CD14-positive monocyte (primary cell): ENCODE measurements at regions not wholly inside any gene's neighbourhood (a gene's known extent, or its start where the extent isn't known, plus 50 kb on each side); places are given as distances from the start of the nearest gene placed in this dataset.

Experiments
- DNase-seq, 3 donors: peaks; one replicate each; pipeline ENCODE4 v3.0.0-alpha.2; 2011 to 2022
- H2AFZ ChIP-seq: 2 replicates; pipeline ENCODE4 v1.6.0; 2012; ENCODE audit warnings: mild to moderate bottlenecking, low read depth, low read length, inconsistent platforms; ENCODE audit not compliant: insufficient read depth, poor library complexity, severe bottlenecking
- H3K27ac ChIP-seq, 2 donors: 1 replicate in 1 of 2; 2 replicates in 1 of 2; pipeline ENCODE4 v1.5.1; 2012 to 2013; ENCODE audit warnings: low read length in 2 of 2, control low read depth in 1 of 2, inconsistent platforms in 1 of 2, low read depth in 1 of 2, mild to moderate bottlenecking in 1 of 2
- H3K27me3 ChIP-seq, 2 donors: one replicate each; pipeline versions ENCODE4 v1.6.0 to v1.6.1; 2011 to 2013; ENCODE audit warnings: low read length in 2 of 2; ENCODE audit not compliant: control insufficient read depth in 2 of 2, insufficient read depth in 2 of 2
- H3K36me3 ChIP-seq, 2 donors: replicated peaks in 1 of 2; 1 replicate in 1 of 2; 2 replicates in 1 of 2; pipeline versions ENCODE4 v1.5.1 to v1.6.1; 2012 to 2013; ENCODE audit warnings: low read length in 2 of 2, control low read depth in 1 of 2, inconsistent platforms in 1 of 2, mild to moderate bottlenecking in 1 of 2; ENCODE audit not compliant: insufficient read depth in 2 of 2, control insufficient read depth in 1 of 2
- H3K4me1 ChIP-seq, 2 donors: 1 replicate in 1 of 2; 2 replicates in 1 of 2; pipeline versions ENCODE4 v1.5.1 to v1.6.1; 2012 to 2013; ENCODE audit warnings: low read length in 2 of 2, control low read depth in 1 of 2, inconsistent platforms in 1 of 2, mild to moderate bottlenecking in 1 of 2, moderate library complexity in 1 of 2; ENCODE audit not compliant: insufficient read depth in 2 of 2, control insufficient read depth in 1 of 2
- H3K4me2 ChIP-seq: replicated peaks from 2 replicates; pipeline ENCODE3; 2012; ENCODE audit warnings: low read length, moderate library complexity, mild to moderate bottlenecking; ENCODE audit not compliant: poor library complexity, severe bottlenecking; ENCODE audit errors: extremely low read depth
- H3K4me3 ChIP-seq, 3 experiments: fragments of 200-600 bp in 1 of 3; sonication (generic) in 1 of 3; replicated peaks in 1 of 3; 1 replicate in 2 of 3; 2 replicates in 1 of 3; pipeline ENCODE4 v1.5.1; 2011 to 2013; ENCODE audit warnings: low read length in 3 of 3, mild to moderate bottlenecking in 3 of 3, control low read depth in 2 of 3, low read depth in 2 of 3, inconsistent platforms in 1 of 3, moderate library complexity in 1 of 3
- H3K79me2 ChIP-seq: 2 replicates; pipeline ENCODE4 v1.6.0; 2012; ENCODE audit warnings: mild to moderate bottlenecking, control low read depth, inconsistent platforms, low read length, moderate library complexity; ENCODE audit not compliant: insufficient read depth
- H3K9ac ChIP-seq: 2 replicates; pipeline ENCODE4 v1.6.0; 2017; ENCODE audit warnings: low read length, mild to moderate bottlenecking; ENCODE audit not compliant: insufficient read depth, poor library complexity, severe bottlenecking
- H3K9me3 ChIP-seq, 2 donors: replicated peaks in 1 of 2; 1 replicate in 1 of 2; 2 replicates in 1 of 2; pipeline versions ENCODE4 v1.5.1 to v1.6.1; 2012 to 2013; ENCODE audit warnings: low read length in 2 of 2, control low read depth in 1 of 2; ENCODE audit not compliant: control insufficient read depth in 1 of 2, insufficient read depth in 1 of 2
- H4K20me1 ChIP-seq: 2 replicates; pipeline ENCODE4 v1.6.0; 2012; ENCODE audit warnings: mild to moderate bottlenecking, low read length, control low read depth, moderate library complexity; ENCODE audit not compliant: insufficient read depth
- H3K27ac Mint-ChIP-seq, 7 donors: one replicate each; pipeline ENCODE4 v1.8.0; 2020; ENCODE audit warnings: mild to moderate bottlenecking in 7 of 7, mixed read lengths in 7 of 7, moderate library complexity in 6 of 7, inconsistent platforms in 2 of 7
- H3K27me3 Mint-ChIP-seq, 3 donors: one replicate each; pipeline ENCODE4 v1.8.0; 2021 to 2022; ENCODE audit warnings: low read depth in 3 of 3, mild to moderate bottlenecking in 3 of 3, mixed read lengths in 3 of 3, moderate library complexity in 3 of 3, inconsistent platforms in 1 of 3
- H3K36me3 Mint-ChIP-seq, 2 donors: one replicate each; pipeline ENCODE4 v1.8.0; 2020; ENCODE audit warnings: mixed read lengths in 2 of 2, inconsistent platforms in 1 of 2, mild to moderate bottlenecking in 1 of 2
- H3K4me1 Mint-ChIP-seq: one replicate; pipeline ENCODE4 v1.8.0; 2020; ENCODE audit warnings: mild to moderate bottlenecking, mixed read lengths
- H3K4me3 Mint-ChIP-seq, 2 donors: one replicate each; pipeline ENCODE4 v1.8.0; 2020; ENCODE audit warnings: mild to moderate bottlenecking in 2 of 2, mixed read lengths in 2 of 2, moderate library complexity in 1 of 2
- H3K9me3 Mint-ChIP-seq, 7 donors: one replicate each; pipeline ENCODE4 v1.8.0; 2020 to 2022; ENCODE audit warnings: mixed read lengths in 7 of 7, mild to moderate bottlenecking in 6 of 7, moderate library complexity in 6 of 7, inconsistent platforms in 2 of 7
- CTCF ChIP-seq: fragments of 200-600 bp; IDR thresholded peaks from one replicate; pipeline ENCODE4 v1.8.0; 2022; ENCODE audit warnings: antibody characterized with exemption, mild to moderate bottlenecking
- WGBS: methylation state at CpG from one replicate; pipeline ENCODE4 v1.1.5; 2013; ENCODE audit warnings: missing lambda C conversion rate; ENCODE audit not compliant: insufficient coverage; 5-methylcytosine and 5-hydroxymethylcytosine counted together
- intact Hi-C, 2 donors: fragments of 100-400 bp; cut with micrococcal nuclease; formaldehyde crosslinking; loops; one replicate each; pipeline versions ENCODE4 v1.15.0 to v1.15.1; 2023

DNA sequence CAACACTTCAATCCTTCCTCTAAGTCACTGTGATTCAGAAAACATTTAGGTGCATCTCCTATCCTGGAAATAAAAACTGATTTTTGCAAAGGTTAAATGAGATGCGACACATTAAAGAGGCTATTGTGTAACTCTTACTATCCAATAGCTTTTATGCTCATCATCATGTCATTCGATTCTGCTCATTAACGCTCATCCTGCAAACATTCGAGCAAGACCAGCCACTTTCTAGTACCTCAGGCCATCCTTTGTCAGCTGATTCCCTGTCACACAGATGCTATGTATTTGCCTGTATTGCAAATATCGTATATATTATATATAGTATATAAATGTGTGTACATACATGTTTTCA lies 131.6 kb downstream of the TLR5 start:
- Histone ChIP-seq H4K20me1 (no peaks in the 10 kb centered on the region), H3K4me3 (no peak overlapping the region), H3K4me2 (no peak overlapping the region), H3K9ac (no peak overlapping the region), H3K27me3 (no peaks in the 10 kb centered on the region), H2AFZ (no peak overlapping the region), H3K36me3 (no peaks in the 10 kb centered on the region), H3K4me1 (no peaks in the 10 kb centered on the region), H3K27ac (no peak overlapping the region), H3K9me3 (no peaks in the 10 kb centered on the region), H3K79me2 (no peaks in the 10 kb centered on the region)
- intact Hi-C loops: no loop called here
- 90% methylated on average over 2 of the region's 5 CpGs for WGBS
- TF ChIP-seq CTCF: no peak
- Mint-ChIP-seq H3K4me3 (no peak overlapping the region), H3K36me3 (no peaks in the 10 kb centered on the region), H3K27ac (no peak overlapping the region), H3K9me3 (peaks cover 0 to 2% (median 0%) of the 10 kb centered on the region in 7 donors), H3K4me1 (no peaks in the 10 kb centered on the region), H3K27me3 (peaks cover 0 to 9% (median 8%) of the 10 kb centered on the region in 3 donors)
- no peak for DNase-seq

DNA sequence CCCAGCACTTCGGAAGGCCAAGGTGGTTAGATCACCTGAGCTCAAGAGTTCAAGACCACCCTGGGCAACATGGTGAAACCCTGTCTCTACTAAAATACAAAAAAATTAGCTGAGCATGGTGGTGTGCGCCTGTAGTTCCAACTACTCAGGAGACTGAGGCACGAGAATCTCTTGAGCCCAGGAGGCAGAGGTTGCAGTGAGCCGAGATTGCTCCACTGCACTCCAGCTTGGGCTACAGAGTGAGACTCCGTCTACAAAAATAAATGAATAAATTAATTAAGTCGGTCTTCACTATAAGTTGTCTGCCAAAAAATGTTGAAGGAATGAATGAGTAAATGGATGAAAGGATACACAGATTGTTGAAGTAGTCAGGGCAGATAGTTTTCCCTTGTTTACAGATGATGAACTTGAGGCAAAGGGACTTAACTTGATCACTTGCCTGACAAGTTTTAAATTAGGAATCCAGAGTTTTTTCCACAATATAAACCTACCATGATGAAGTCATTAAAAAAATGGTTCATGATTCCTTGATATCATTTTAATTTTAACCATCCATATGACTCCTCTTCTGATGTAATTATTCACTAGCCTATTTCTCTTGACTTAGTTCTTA lies 130.8 kb downstream of the TLR5 start:
- no peak overlapping the region for H3K4me2 ChIP-seq
- H3K9me3 Mint-ChIP-seq: peaks cover 0 to 7% (median 2%) of the 10 kb centered on the region in 7 donors
- H3K79me2 ChIP-seq: no peaks in the 10 kb centered on the region
- no peak for DNase-seq
- no peak overlapping the region for H3K27ac Mint-ChIP-seq
- intact Hi-C loops: no loop called here
- TF ChIP-seq CTCF: no peak
- peaks cover 0 to 9% (median 8%) of the 10 kb centered on the region in 3 donors for H3K27me3 Mint-ChIP-seq
- no peak overlapping the region for H3K27ac ChIP-seq
- H3K4me1 Mint-ChIP-seq: no peaks in the 10 kb centered on the region
- no peaks in the 10 kb centered on the region for H3K36me3 ChIP-seq
- no peak overlapping the region for H2AFZ ChIP-seq
- 100% methylated on average over 5 of the region's 6 CpGs for WGBS
- no peaks in the 10 kb centered on the region for H3K27me3 ChIP-seq
- no peak overlapping the region for H3K9ac ChIP-seq
- no peaks in the 10 kb centered on the region for H3K4me1 ChIP-seq
- H3K4me3 ChIP-seq: no peak overlapping the region
- H4K20me1 ChIP-seq: no peaks in the 10 kb centered on the region
- no peak overlapping the region for H3K4me3 Mint-ChIP-seq
- peaks cover 0 to 5% of the 10 kb centered on the region in 2 donors for H3K9me3 ChIP-seq
- H3K36me3 Mint-ChIP-seq: no peaks in the 10 kb centered on the region
